Uterus (tissue), 3 donors: ENCODE measurements at regions not wholly inside any gene's neighbourhood (a gene's known extent, or its start where the extent isn't known, plus 50 kb on each side); places are given as distances from the start of the nearest gene placed in this dataset.
A peak's percentile ranks its signal among the peaks of the same experiment; 100 is the strongest.
"Not testable (repeated sequence)": the region's sequence is repeated elsewhere in the genome, so short reads cannot be mapped to it uniquely, and the experiment has no call there.

ENCODE experiments used
- DNase-seq, 2 donors: peaks; one replicate each; pipeline ENCODE4 v3.0.0-alpha.2; 2019 to 2020
- H3K27ac ChIP-seq, 2 donors: fragments of 200-600 bp; sonication (generic); 1 replicate in 1 of 2; 2 replicates in 1 of 2; pipeline ENCODE4 v1.5.1; 2016 to 2018
- H3K27me3 ChIP-seq, 2 donors: fragments of 200-600 bp; sonication (generic); one replicate each; pipeline ENCODE4 v1.5.1; 2018 to 2019; ENCODE audit warnings: control low read depth in 1 of 2
- H3K36me3 ChIP-seq, 2 donors: fragments of 200-600 bp; sonication (generic); one replicate each; pipeline ENCODE4 v1.5.1; 2019; ENCODE audit warnings: control low read depth in 1 of 2
- H3K4me1 ChIP-seq, 2 donors: fragments of 200-600 bp; sonication (generic); one replicate each; pipeline ENCODE4 v1.5.1; 2018 to 2019; ENCODE audit warnings: control low read depth in 1 of 2
- H3K4me3 ChIP-seq, 2 donors: fragments of 200-600 bp; sonication (generic); 1 replicate in 1 of 2; 2 replicates in 1 of 2; pipeline ENCODE4 v1.5.1; 2018 to 2019; ENCODE audit warnings: mild to moderate bottlenecking in 1 of 2
- H3K9me3 ChIP-seq, 2 donors: fragments of 200-600 bp; sonication (generic); one replicate each; pipeline ENCODE4 v1.5.1; 2019; ENCODE audit warnings: control low read depth in 1 of 2
- CTCF ChIP-seq, 4 experiments: fragments of 200-600 bp in 2 of 4; fragments of 450-650 bp in 2 of 4; sonication (generic) in 2 of 4; IDR thresholded peaks; one replicate each; pipeline ENCODE4 v1.5.1; 2016 to 2019; ENCODE audit warnings: antibody characterized with exemption in 4 of 4, mild to moderate bottlenecking in 2 of 4, moderate library complexity in 1 of 4
- POLR2A ChIP-seq, 2 donors: fragments of 450-650 bp; IDR thresholded peaks; one replicate each; pipeline ENCODE4 v1.6.1; 2016; ENCODE audit warnings: antibody characterized with exemption in 2 of 2, mild to moderate bottlenecking in 1 of 2, moderate library complexity in 1 of 2
- intact Hi-C: fragments of 100-400 bp; cut with DNase I; formaldehyde crosslinking; loops from one replicate; pipeline ENCODE4 v1.15.1; 2023; ENCODE audit warnings: low total_unique reads
- donor health status: DM: yes; HTN: yes; CAD: no.

DNA sequence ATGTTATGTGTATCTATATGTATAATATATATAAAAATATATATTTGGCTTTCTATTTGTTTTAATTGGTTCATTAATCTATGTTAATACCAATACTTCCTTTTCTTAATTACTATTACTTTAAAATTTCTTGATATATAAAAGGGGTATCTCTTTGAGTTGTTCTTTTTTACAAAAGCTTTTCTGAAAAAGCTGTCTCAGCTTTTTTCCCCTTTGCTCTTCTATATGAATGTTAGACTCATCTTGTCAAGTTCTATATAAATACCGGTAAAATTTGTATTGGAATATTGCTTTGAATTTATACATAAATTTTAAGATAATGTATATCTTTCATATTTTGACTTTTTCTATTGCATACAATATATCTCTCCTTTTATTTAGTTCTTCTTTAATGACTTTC lies 139.8 kb upstream of the FOXG1 start:
- intact Hi-C loops, result no loop called here
- Histone ChIP-seq H3K27ac (no peak overlapping the region), H3K36me3 (no peaks in the 10 kb centered on the region), H3K9me3 (no peaks in the 10 kb centered on the region), H3K27me3 (no peaks in the 10 kb centered on the region), H3K4me1 (no peaks in the 10 kb centered on the region), H3K4me3 (no peak overlapping the region)
- DNase-seq, result no peak
- no peak for TF ChIP-seq CTCF (IDR thresholded peaks at IDR 0.05)
- TF ChIP-seq POLR2A (IDR thresholded peaks at IDR 0.05), result no peak

DNA sequence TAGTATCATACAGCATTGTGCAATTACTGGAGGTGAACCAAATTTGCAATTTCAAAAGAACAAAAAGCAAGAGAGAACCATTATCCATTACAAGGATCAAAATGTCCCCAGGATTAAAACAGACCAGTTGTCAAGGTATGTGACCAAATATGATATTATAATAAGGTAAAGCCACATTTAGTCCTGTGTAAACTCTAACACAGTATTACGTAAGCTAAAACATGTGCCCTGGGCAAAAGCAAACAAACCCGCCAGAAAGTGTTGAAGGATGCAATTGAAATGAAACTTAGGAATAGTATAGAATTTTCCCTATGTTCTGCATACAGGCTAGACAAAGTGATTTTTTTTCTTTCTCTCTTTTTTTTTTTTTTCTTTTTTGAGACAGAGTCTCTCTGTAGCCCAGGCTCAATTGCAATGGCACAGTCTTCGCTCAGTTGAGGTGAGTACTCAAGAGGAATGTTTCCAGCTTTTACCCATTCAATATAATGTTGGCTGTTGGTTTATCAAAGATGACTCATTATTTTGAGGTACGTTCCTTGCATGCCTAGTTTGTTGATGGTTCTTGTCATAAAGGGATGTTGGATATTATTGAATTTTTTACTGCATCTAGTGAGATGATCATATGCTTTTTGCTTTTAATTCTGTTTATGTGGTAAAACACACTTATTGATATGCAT lies 137.1 kb upstream of the FOXG1 start:
- intact Hi-C loops, result no loop called here
- H3K9me3 ChIP-seq, result no peaks in the 10 kb centered on the region
- no peak overlapping the region for H3K27ac ChIP-seq
- H3K4me1 ChIP-seq, result no peaks in the 10 kb centered on the region
- no peak for DNase-seq
- H3K4me3 ChIP-seq, result no peak overlapping the region
- H3K36me3 ChIP-seq, result no peaks in the 10 kb centered on the region
- no peaks in the 10 kb centered on the region for H3K27me3 ChIP-seq
- TF ChIP-seq POLR2A (IDR thresholded peaks at IDR 0.05), result no peak
- no peak for TF ChIP-seq CTCF (IDR thresholded peaks at IDR 0.05)

- TF ChIP-seq CTCF (IDR thresholded peaks at IDR 0.05) (no peak), POLR2A (IDR thresholded peaks at IDR 0.05) (no peak)
- no peak for DNase-seq
- Histone ChIP-seq H3K4me1 (no peaks in the 10 kb centered on the region), H3K36me3 (no peaks in the 10 kb centered on the region), H3K27me3 (no peaks in the 10 kb centered on the region), H3K27ac (no peak overlapping the region), H3K9me3 (no peaks in the 10 kb centered on the region), H3K4me3 (no peak overlapping the region)
- intact Hi-C loops, result no loop called here
These were observed 136.5 kb upstream of the FOXG1 start for GRCh38 chr14:28630100-28630499.

DNA sequence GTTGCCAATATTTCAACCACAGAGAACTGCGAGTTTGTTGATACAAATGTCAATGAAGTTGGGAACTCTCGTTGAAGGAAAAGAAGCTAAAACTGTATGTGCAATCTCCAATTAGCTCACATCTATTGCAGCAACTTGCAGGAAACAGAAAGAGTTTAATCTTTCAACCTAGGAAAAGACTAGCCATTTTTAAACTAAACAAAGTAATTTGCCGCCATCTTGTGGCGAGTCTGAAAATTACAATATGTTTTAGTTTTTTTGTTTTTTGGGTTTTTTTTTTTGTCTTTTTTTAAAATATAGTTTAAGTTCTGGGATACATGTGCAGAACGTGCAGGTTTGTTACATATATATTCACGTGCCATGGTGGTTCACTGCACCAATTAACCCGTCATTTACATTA lies 131.2 kb upstream of the FOXG1 start:
- Histone ChIP-seq H3K27me3 (no peaks in the 10 kb centered on the region), H3K36me3 (no peaks in the 10 kb centered on the region), H3K4me1 (no peaks in the 10 kb centered on the region), H3K9me3 (no peaks in the 10 kb centered on the region), H3K27ac (no peak overlapping the region), H3K4me3 (no peak overlapping the region)
- intact Hi-C loops, result no loop called here
- no peak for DNase-seq
- no peak for TF ChIP-seq POLR2A (IDR thresholded peaks at IDR 0.05)
- TF ChIP-seq CTCF (IDR thresholded peaks at IDR 0.05), result peak in 1 of 4 experiments; percentile 30

- H3K4me1 ChIP-seq, H3K27me3 ChIP-seq, intact Hi-C loops, DNase-seq, H3K27ac ChIP-seq, H3K36me3 ChIP-seq, H3K4me3 ChIP-seq, H3K9me3 ChIP-seq: not testable (repeated sequence)
These were observed 130.8 kb upstream of the FOXG1 start for GRCh38 chr14:28635816-28636215.

GRCh38 chr14:28641189-28641588 lies 125.4 kb upstream of the FOXG1 start:
- DNase-seq, H3K27ac ChIP-seq, H3K36me3 ChIP-seq, H3K4me1 ChIP-seq, H3K4me3 ChIP-seq, H3K9me3 ChIP-seq, intact Hi-C loops, H3K27me3 ChIP-seq: not testable (repeated sequence)
